ENCODE measurements at regions not wholly inside any gene's neighbourhood (a gene's known extent, or its start where the extent isn't known, plus 50 kb on each side); places are given as distances from the start of the nearest gene placed in this dataset.

DNA sequence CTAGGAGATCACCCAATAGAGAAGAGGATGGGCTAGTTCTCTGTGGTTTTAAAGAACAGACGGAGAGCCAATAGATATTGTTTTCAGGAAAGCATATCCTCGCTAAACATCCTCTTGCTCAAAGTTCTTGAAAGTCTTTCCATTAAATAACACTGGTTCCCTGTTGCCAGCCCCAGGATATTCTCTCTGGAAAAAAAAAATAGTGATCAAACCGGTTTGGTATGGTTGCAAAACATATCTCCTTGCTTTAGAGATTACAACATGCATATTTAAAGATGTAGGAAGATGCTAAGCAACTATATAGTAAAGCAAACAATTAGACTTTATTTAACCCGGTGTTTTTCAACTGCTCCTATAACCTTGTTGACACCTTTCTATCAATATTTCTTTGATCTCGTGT, 211.4 kb downstream of the CMPK2 start:
- no peak for TF ChIP-seq EZH2 (IDR thresholded peaks at IDR 0.05)
- no peak for DNase-seq (ENCODE audit: low read depth, low spot score)
- CTCF ChIA-PET = no interaction called here
- peaks cover 4% of the 10 kb centered on the region; the same call in 1 of the 2 replicates for H3K27me3 ChIP-seq (ENCODE audit: insufficient read depth, low read length)
- no peak overlapping the region for H3K9ac ChIP-seq (ENCODE audit: low read length)
- H2AFZ ChIP-seq (ENCODE audit: low read depth, low read length, poor library complexity, severe bottlenecking) = no peak overlapping the region
- POLR2A ChIA-PET = no interaction called here
- H3K36me3 ChIP-seq (ENCODE audit: control insufficient read depth in 1 of 2, insufficient read depth in 2 of 2, low read length in 2 of 2) = no peaks in the 10 kb centered on the region
- no peak for ATAC-seq
- H3K9me3 ChIP-seq (ENCODE audit: control insufficient read depth in 1 of 2, insufficient read depth in 1 of 2, low read depth in 1 of 2, low read length in 2 of 2) = no peaks in the 10 kb centered on the region; a peak in 1 of 4 replicates
- no peak overlapping the region for H3K27ac ChIP-seq (ENCODE audit: low read depth, low read length)
- RAD21 ChIA-PET (ENCODE audit: low non-redundant PET in 1 of 2, low total read pairs in 2 of 2, uncharacterized antibody in 2 of 2, unreplicated experiment in 2 of 2) = no interaction called here
- intact Hi-C loops (cut with micrococcal nuclease) = no loop called here
- H3K4me1 ChIP-seq (ENCODE audit: control insufficient read depth in 1 of 2, insufficient read depth in 2 of 2, low read length in 2 of 2) = no peaks in the 10 kb centered on the region
- no peak overlapping the region for H3K4me2 ChIP-seq (ENCODE audit: low read length)
- H3K9me2 ChIP-seq (ENCODE audit: insufficient read depth) = no peaks in the 10 kb centered on the region
- no peaks in the 10 kb centered on the region for H4K20me1 ChIP-seq (ENCODE audit: insufficient read depth)
- no peak overlapping the region for H3K4me3 ChIP-seq (replicated peaks in 1 of 2; ENCODE audit: low read depth in 1 of 2, low read length in 2 of 2)
- BruUV-seq (replicated peaks) = no TSS peak
- H3K79me2 ChIP-seq (ENCODE audit: insufficient read depth, low read length) = no peaks in the 10 kb centered on the region

DNA sequence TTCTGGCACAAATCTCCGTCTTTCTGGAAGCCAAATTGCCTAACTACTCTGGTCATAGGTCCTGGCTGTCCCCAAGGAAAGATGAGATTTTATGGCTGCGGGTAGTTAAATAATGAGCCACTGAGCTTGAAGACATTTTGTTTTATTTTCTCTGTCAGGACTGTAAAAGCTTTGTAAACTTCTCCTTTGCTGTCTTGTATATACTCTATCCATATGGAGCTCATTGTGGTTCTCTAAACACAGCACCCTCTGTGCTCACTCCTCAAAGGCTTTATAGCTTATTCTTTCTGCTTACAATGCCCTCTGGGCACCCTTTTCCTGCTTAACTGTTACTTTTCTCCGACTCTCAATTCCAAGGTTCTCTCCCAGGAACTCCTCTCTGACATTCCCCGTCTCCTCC, 209.1 kb downstream of the CMPK2 start:
- Histone ChIP-seq H3K36me3 (ENCODE audit: control insufficient read depth in 1 of 2, insufficient read depth in 2 of 2, low read length in 2 of 2) (no peaks in the 10 kb centered on the region), H4K20me1 (ENCODE audit: insufficient read depth) (no peaks in the 10 kb centered on the region), H2AFZ (ENCODE audit: low read depth, low read length, poor library complexity, severe bottlenecking) (no peak overlapping the region), H3K4me1 (ENCODE audit: control insufficient read depth in 1 of 2, insufficient read depth in 2 of 2, low read length in 2 of 2) (no peaks in the 10 kb centered on the region), H3K4me3 (replicated peaks in 1 of 2; ENCODE audit: low read depth in 1 of 2, low read length in 2 of 2) (no peak overlapping the region), H3K27ac (ENCODE audit: low read depth, low read length) (no peak overlapping the region), H3K9me3 (ENCODE audit: control insufficient read depth in 1 of 2, insufficient read depth in 1 of 2, low read depth in 1 of 2, low read length in 2 of 2) (no peaks in the 10 kb centered on the region; a peak in 1 of 4 replicates), H3K9ac (ENCODE audit: low read length) (no peak overlapping the region), H3K4me2 (ENCODE audit: low read length) (no peak overlapping the region), H3K9me2 (ENCODE audit: insufficient read depth) (no peaks in the 10 kb centered on the region), H3K27me3 (ENCODE audit: insufficient read depth, low read length) (no peaks in the 10 kb centered on the region), H3K79me2 (ENCODE audit: insufficient read depth, low read length) (no peaks in the 10 kb centered on the region)
- BruUV-seq (replicated peaks) = no TSS peak
- ChIA-PET CTCF (no interaction called here), RAD21 (ENCODE audit: low non-redundant PET in 1 of 2, low total read pairs in 2 of 2, uncharacterized antibody in 2 of 2, unreplicated experiment in 2 of 2) (no interaction called here), POLR2A (no interaction called here)
- intact Hi-C loops (cut with micrococcal nuclease) = no loop called here
- ATAC-seq (no peak), DNase-seq (ENCODE audit: low read depth, low spot score) (no peak)
- TF ChIP-seq YY1 (IDR thresholded peaks at IDR 0.05; ENCODE audit: extremely low read depth, insufficient replicate concordance, low read depth, low read length) (no peak), RAD21 (IDR thresholded peaks at IDR 0.05; ENCODE audit: low read depth) (no peak), JUND (IDR thresholded peaks at IDR 0.05) (no peak), FOSL1 (IDR thresholded peaks at IDR 0.05; ENCODE audit: low read depth) (no peak), POLR2A (IDR thresholded peaks at IDR 0.05; ENCODE audit: borderline replicate concordance, extremely low read depth, insufficient read depth, insufficient read length) (no peak), SP1 (IDR thresholded peaks at IDR 0.05; ENCODE audit: low read depth) (no peak), ZFX (IDR thresholded peaks at IDR 0.05) (no peak), ZNF274 (IDR thresholded peaks at IDR 0.05; ENCODE audit: low read depth, low read length) (no peak)
- TF ChIP-seq, protein P1, sequence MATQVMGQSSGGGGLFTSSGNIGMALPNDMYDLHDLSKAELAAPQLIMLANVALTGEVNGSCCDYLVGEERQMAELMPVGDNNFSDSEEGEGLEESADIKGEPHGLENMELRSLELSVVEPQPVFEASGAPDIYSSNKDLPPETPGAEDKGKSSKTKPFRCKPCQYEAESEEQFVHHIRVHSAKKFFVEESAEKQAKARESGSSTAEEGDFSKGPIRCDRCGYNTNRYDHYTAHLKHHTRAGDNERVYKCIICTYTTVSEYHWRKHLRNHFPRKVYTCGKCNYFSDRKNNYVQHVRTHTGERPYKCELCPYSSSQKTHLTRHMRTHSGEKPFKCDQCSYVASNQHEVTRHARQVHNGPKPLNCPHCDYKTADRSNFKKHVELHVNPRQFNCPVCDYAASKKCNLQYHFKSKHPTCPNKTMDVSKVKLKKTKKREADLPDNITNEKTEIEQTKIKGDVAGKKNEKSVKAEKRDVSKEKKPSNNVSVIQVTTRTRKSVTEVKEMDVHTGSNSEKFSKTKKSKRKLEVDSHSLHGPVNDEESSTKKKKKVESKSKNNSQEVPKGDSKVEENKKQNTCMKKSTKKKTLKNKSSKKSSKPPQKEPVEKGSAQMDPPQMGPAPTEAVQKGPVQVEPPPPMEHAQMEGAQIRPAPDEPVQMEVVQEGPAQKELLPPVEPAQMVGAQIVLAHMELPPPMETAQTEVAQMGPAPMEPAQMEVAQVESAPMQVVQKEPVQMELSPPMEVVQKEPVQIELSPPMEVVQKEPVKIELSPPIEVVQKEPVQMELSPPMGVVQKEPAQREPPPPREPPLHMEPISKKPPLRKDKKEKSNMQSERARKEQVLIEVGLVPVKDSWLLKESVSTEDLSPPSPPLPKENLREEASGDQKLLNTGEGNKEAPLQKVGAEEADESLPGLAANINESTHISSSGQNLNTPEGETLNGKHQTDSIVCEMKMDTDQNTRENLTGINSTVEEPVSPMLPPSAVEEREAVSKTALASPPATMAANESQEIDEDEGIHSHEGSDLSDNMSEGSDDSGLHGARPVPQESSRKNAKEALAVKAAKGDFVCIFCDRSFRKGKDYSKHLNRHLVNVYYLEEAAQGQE (IDR thresholded peaks at IDR 0.05; ENCODE audit: low read depth) = no peak

Data from HCT116 (cell line).